Progenitor cell of endocrine pancreas (in vitro differentiated cells): ENCODE measurements at regions not wholly inside any gene's neighbourhood (a gene's known extent, or its start where the extent isn't known, plus 50 kb on each side); places are given as distances from the start of the nearest gene placed in this dataset.

ENCODE experiments used
- DNase-seq: peaks from one replicate; pipeline ENCODE4 v3.0.0; 2021; ENCODE audit warnings: low spot score; ENCODE audit not compliant: unreplicated experiment
- H3K27ac Mint-ChIP-seq: 2 replicates; pipeline ENCODE4 v1.8.0; 2021; ENCODE audit warnings: mild to moderate bottlenecking, moderate library complexity, mixed read lengths
- H3K27me3 Mint-ChIP-seq: 2 replicates; pipeline ENCODE4 v1.8.0; 2021; ENCODE audit warnings: mixed read lengths
- H3K36me3 Mint-ChIP-seq: 2 replicates; pipeline ENCODE4 v1.8.0; 2022; ENCODE audit warnings: mixed read lengths; ENCODE audit not compliant: insufficient read depth
- H3K4me1 Mint-ChIP-seq: 2 replicates; pipeline ENCODE4 v1.8.0; 2021; ENCODE audit warnings: low read depth, mixed read lengths
- H3K4me3 Mint-ChIP-seq: 2 replicates; pipeline ENCODE4 v1.8.0; 2021; ENCODE audit warnings: low read depth, mild to moderate bottlenecking, moderate library complexity, mixed read lengths
- H3K9me3 Mint-ChIP-seq: 2 replicates; pipeline ENCODE4 v1.8.0; 2021; ENCODE audit warnings: low read depth, mixed read lengths
- TF ChIP-seq, protein P1 (sequence below): fragments of 200-600 bp; sonication (generic); IDR thresholded peaks from one replicate; pipeline ENCODE4 v1.5.0; 2021; ENCODE audit warnings: antibody characterized with exemption, mild to moderate bottlenecking; ENCODE audit not compliant: unreplicated experiment

DNA sequence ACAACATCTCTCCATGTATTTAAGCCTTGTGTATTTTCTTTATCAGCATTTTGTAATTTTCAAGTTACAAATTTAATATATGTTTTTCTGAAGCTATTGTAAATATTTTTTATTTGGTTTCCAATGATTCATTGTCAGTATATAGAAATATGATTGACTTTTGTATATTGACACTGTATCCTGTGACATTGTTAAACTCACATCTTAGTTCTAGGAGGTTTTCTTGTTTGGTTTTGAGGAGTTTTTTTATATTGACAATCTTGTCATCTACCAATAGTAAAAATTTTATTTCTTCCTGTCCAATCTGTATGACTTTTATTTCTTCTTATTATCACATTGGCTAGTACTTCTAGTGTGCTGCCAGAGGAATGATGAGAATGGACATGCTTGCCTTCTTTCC, 393.7 kb downstream of the GPAM start:
- TF ChIP-seq, protein P1, sequence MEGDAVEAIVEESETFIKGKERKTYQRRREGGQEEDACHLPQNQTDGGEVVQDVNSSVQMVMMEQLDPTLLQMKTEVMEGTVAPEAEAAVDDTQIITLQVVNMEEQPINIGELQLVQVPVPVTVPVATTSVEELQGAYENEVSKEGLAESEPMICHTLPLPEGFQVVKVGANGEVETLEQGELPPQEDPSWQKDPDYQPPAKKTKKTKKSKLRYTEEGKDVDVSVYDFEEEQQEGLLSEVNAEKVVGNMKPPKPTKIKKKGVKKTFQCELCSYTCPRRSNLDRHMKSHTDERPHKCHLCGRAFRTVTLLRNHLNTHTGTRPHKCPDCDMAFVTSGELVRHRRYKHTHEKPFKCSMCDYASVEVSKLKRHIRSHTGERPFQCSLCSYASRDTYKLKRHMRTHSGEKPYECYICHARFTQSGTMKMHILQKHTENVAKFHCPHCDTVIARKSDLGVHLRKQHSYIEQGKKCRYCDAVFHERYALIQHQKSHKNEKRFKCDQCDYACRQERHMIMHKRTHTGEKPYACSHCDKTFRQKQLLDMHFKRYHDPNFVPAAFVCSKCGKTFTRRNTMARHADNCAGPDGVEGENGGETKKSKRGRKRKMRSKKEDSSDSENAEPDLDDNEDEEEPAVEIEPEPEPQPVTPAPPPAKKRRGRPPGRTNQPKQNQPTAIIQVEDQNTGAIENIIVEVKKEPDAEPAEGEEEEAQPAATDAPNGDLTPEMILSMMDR: no peak
- DNase-seq: no peak
- H3K27ac Mint-ChIP-seq: no peak overlapping the region
- no peaks in the 10 kb centered on the region for H3K36me3 Mint-ChIP-seq
- peaks cover 6% of the 10 kb centered on the region for H3K4me1 Mint-ChIP-seq
- H3K4me3 Mint-ChIP-seq: no peak overlapping the region
- H3K9me3 Mint-ChIP-seq: no peaks in the 10 kb centered on the region
- no peaks in the 10 kb centered on the region for H3K27me3 Mint-ChIP-seq

DNA sequence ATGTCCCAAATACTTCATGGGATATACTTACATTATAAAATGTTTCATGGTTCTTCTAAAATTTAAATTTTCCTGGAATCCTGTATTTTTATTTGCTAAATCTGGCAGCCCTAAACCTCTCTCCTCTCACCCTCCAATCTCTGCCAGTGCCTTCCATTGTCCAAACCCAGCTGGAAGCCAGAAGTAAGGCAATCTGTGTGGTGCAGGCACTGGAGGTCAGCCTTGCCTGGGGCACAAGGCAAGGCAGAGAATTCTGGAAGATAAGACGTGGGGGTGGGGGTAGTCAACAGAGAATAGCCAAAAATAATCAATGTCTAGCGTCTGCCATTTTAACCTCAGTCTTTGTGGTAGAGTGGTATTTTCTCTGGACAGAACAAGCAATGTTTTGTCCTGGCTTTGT, 381.7 kb downstream of the GPAM start:
- Mint-ChIP-seq H3K9me3 (peaks cover 6% of the 10 kb centered on the region), H3K4me3 (no peak overlapping the region), H3K27me3 (peaks cover 4% of the 10 kb centered on the region), H3K36me3 (no peaks in the 10 kb centered on the region), H3K27ac (no peak overlapping the region), H3K4me1 (no peaks in the 10 kb centered on the region)
- TF ChIP-seq, protein P1: no peak
- no peak for DNase-seq

DNA sequence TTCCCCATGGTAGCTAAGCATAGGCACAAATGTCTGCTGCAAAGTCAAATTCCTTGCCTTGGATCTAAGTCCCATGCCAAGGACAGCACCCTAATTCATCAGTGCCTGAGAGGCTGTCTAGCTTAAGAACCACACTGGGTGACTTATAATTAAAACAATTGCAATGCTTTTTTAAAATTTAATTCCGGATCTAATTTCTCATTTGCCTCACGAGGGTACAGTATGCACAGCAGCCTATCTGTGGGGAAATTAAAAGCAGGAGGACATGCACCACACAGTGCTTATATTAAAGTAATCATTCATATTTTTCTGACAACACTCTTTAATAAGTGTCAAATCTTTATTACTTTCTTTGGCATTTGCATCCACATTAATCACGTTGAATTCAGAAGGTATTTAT, 378.8 kb downstream of the GPAM start:
- Mint-ChIP-seq H3K4me3 (no peak overlapping the region), H3K36me3 (no peaks in the 10 kb centered on the region), H3K9me3 (no peaks in the 10 kb centered on the region), H3K4me1 (no peaks in the 10 kb centered on the region), H3K27me3 (peaks cover 4% of the 10 kb centered on the region), H3K27ac (no peak overlapping the region)
- TF ChIP-seq, protein P1: no peak
- DNase-seq: no peak

DNA sequence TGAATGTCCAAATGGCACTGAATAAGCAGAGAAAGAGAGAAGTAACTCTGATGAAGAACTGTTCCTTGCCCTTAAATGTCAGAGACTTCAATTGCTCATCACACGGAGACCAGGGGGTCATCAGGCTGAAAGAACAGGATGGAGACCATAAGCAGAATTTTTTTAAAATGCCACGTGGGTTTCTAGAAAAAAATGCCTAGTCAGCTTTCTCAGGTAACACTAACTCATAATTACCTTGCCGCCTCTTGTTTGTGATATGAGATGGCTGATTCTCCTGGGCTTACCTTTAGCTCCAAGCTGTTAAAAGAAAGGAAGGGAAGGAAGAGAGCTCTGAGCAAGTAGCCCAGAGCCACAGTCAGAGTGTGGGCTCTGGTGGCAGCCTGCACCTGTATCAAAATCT, 372.0 kb downstream of the GPAM start:
- no peaks in the 10 kb centered on the region for H3K4me1 Mint-ChIP-seq
- H3K4me3 Mint-ChIP-seq: no peak overlapping the region
- TF ChIP-seq, protein P1: no peak
- no peak for DNase-seq
- H3K27ac Mint-ChIP-seq: no peak overlapping the region
- no peaks in the 10 kb centered on the region for H3K27me3 Mint-ChIP-seq
- H3K36me3 Mint-ChIP-seq: no peaks in the 10 kb centered on the region
- peaks cover 4% of the 10 kb centered on the region for H3K9me3 Mint-ChIP-seq

DNA sequence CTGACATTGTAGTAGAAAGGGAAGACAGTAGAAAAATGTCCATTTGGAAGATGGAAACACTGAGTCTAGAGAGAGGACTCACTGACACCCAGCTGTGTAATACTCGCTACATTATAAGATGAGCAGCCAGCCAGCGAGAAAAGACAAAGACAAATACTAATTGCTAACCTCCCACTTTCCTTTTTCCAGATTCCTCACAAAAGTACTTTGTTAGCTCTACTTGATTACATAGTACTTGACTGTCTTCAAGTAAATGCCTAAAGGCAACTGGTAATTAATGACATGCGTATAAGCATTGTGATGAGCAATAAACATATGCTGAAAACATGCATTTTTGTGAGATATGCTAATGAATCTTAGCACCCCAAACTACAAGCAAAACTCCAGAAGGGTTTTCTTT, 363.1 kb downstream of the GPAM start:
- no peak for DNase-seq
- Mint-ChIP-seq H3K4me3 (no peak overlapping the region), H3K9me3 (no peaks in the 10 kb centered on the region), H3K27me3 (no peaks in the 10 kb centered on the region), H3K4me1 (no peaks in the 10 kb centered on the region), H3K27ac (no peak overlapping the region), H3K36me3 (no peaks in the 10 kb centered on the region)
- TF ChIP-seq, protein P1: no peak
